IPS-18c (cell line): ENCODE measurements at regions not wholly inside any gene's neighbourhood (a gene's known extent, or its start where the extent isn't known, plus 50 kb on each side); places are given as distances from the start of the nearest gene placed in this dataset.

ENCODE experiments used
- H3K4me3 ChIP-seq: 2 replicates; pipeline ENCODE4 v1.7.0; 2013; ENCODE audit warnings: low read depth, mild to moderate bottlenecking, low read length, moderate library complexity; ENCODE audit not compliant: insufficient read depth
- H3K9me3 ChIP-seq: one replicate; pipeline ENCODE4 v1.6.1; 2013; ENCODE audit warnings: mild to moderate bottlenecking, low read length, moderate library complexity; ENCODE audit not compliant: control insufficient read depth, insufficient read depth

- no peak overlapping the region for H3K4me3 ChIP-seq
- H3K9me3 ChIP-seq, result peaks cover 2% of the 10 kb centered on the region
Observed at GRCh38 chr3:159845737-159846136, 142.9 kb upstream of the IL12A start.

GRCh38 chr3:159846255-159846654 lies 142.4 kb upstream of the IL12A start:
- Histone ChIP-seq H3K4me3 (no peak overlapping the region), H3K9me3 (peaks cover 2% of the 10 kb centered on the region)

GRCh38 chr3:159848348-159849118 lies 140.1 kb upstream of the IL12A start:
- Histone ChIP-seq H3K4me3 (no peak overlapping the region), H3K9me3 (peaks cover 2% of the 10 kb centered on the region)

- Histone ChIP-seq H3K9me3 (peaks cover 2% of the 10 kb centered on the region), H3K4me3 (no peak overlapping the region)
Observed at GRCh38 chr3:159850481-159850880, 138.2 kb upstream of the IL12A start.

- Histone ChIP-seq H3K9me3 (peaks cover 2% of the 10 kb centered on the region), H3K4me3 (no peak overlapping the region)
Observed at GRCh38 chr3:159852266-159852665, 136.4 kb upstream of the IL12A start.

- H3K4me3 ChIP-seq, result no peak overlapping the region; the same call in 1 of the 2 replicates
- peaks cover 2% of the 10 kb centered on the region for H3K9me3 ChIP-seq
Observed at GRCh38 chr3:159852821-159853505, 135.7 kb upstream of the IL12A start.

GRCh38 chr3:159853506-159853864 lies 135.2 kb upstream of the IL12A start:
- no peak overlapping the region for H3K4me3 ChIP-seq

GRCh38 chr3:159854500-159855124 lies 134.0 kb upstream of the IL12A start:
- H3K4me3 ChIP-seq, result no peak overlapping the region
- H3K9me3 ChIP-seq, result peaks cover 2% of the 10 kb centered on the region

More at GRCh38 chr3:159853506-159853864, 135.2 kb upstream of the IL12A start:
- peaks cover 2% of the 10 kb centered on the region for H3K9me3 ChIP-seq

- H3K9me3 ChIP-seq, result no peaks in the 10 kb centered on the region
- H3K4me3 ChIP-seq, result no peak overlapping the region
Observed at GRCh38 chr3:159855599-159856346, 132.9 kb upstream of the IL12A start.

- Histone ChIP-seq H3K4me3 (no peak overlapping the region), H3K9me3 (no peaks in the 10 kb centered on the region)
Observed at GRCh38 chr3:159856590-159857104, 132.0 kb upstream of the IL12A start.

- no peaks in the 10 kb centered on the region for H3K9me3 ChIP-seq
- no peak overlapping the region for H3K4me3 ChIP-seq
Observed at GRCh38 chr3:159857840-159858239, 130.8 kb upstream of the IL12A start.

- Histone ChIP-seq H3K4me3 (no peak overlapping the region), H3K9me3 (no peaks in the 10 kb centered on the region)
Observed at GRCh38 chr3:159858650-159859049, 130.0 kb upstream of the IL12A start.

- Histone ChIP-seq H3K4me3 (no peak overlapping the region), H3K9me3 (no peaks in the 10 kb centered on the region)
Observed at GRCh38 chr3:159859424-159859823, 129.2 kb upstream of the IL12A start.

GRCh38 chr3:159859836-159860235 lies 128.8 kb upstream of the IL12A start:
- H3K9me3 ChIP-seq, result no peaks in the 10 kb centered on the region

GRCh38 chr3:159860269-159861116 lies 128.1 kb upstream of the IL12A start:
- Histone ChIP-seq H3K4me3 (no peak overlapping the region), H3K9me3 (no peaks in the 10 kb centered on the region)

More at GRCh38 chr3:159859836-159860235, 128.8 kb upstream of the IL12A start:
- H3K4me3 ChIP-seq, result no peak overlapping the region

- Histone ChIP-seq H3K4me3 (no peak overlapping the region), H3K9me3 (no peaks in the 10 kb centered on the region)
Observed at GRCh38 chr3:159861369-159861987, 127.2 kb upstream of the IL12A start.
